DMS53 treated with DMSO at 0.1 percent for 48 hours (cell line): ENCODE measurements at regions not wholly inside any gene's neighbourhood (a gene's known extent, or its start where the extent isn't known, plus 50 kb on each side); places are given as distances from the start of the nearest gene placed in this dataset.

Experiments
- DNase-seq: peaks from one replicate; lab custom pipeline; 2025; ENCODE audit not compliant: unreplicated experiment; lab: John Stamatoyannopoulos, UW

DNA sequence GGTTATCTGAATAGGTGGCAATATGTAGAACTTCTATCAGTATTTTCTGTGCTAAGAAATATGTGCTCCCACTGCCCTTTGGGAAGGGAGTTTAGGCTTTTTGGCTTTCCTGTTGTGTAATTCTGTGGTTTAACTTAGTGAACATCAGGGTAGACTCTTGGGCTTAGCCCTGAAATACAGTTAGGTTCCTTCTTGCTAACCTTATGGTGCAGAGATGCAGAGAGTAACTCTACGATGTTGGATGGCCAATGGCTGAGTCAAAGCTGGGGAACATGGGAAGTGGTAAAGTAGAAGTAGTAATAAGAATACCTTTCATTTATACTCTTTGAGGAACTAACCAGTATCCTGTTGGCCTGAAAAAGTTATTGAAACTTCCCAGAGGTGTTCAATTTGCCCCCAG, 80.8 kb upstream of the IL12A start:
- DNase-seq = no peak

DNA sequence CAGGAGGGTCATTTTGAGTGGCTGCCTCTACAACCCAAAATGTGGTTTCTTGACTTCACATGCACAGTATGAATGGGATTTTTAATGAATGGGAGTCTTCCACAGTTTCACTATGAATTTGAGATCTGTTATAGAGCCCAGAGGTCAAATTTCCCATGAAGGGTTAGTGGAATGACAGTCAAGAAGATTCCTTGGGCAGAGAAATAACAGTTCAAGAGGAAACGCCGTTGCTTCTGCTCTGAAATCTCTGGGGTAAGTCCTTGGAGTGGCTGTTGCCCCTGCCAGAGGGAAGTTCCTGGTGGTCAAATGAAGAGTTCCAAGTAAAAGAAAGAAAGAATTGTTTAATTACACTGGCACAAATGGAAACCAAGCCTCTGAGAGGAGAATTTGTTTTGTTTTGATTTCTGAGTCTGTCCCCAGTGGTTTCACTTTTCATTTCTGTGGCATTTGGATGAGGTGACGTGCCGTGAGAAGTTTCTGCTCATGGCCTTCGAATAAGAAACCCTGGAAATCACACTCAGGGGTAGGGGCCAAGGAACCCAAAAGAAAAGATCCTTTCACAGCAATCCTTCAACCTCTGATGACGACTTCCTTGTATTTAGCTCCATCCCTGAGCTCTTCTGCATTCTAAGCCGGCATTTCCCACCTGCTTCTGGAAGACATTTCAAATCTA, 77.5 kb upstream of the IL12A start:
- DNase-seq = no peak

DNA sequence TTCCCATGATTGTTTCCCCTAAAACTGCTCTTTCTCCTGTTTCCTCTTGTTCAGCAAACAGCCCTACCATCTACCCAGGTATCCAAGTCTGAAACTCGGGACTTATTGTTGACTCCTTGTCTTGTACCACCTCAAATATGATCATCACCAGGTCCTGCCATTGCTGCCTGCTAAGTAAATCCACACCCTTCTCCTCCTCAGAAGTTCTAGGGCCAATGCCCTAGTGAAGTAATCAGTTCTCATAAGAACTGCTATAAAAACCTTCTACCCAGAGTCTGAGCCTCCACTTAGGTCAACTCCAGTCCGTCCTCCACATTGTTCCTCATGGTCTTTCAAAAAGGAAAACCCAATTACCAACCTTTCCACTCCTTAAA, 77.0 kb upstream of the IL12A start:
- DNase-seq = no peak

GRCh38 chr3:159913712-159914414, 74.8 kb upstream of the IL12A start:
- DNase-seq = no peak

- no peak for DNase-seq
Observed at GRCh38 chr3:159914426-159914825, 74.2 kb upstream of the IL12A start.

DNA sequence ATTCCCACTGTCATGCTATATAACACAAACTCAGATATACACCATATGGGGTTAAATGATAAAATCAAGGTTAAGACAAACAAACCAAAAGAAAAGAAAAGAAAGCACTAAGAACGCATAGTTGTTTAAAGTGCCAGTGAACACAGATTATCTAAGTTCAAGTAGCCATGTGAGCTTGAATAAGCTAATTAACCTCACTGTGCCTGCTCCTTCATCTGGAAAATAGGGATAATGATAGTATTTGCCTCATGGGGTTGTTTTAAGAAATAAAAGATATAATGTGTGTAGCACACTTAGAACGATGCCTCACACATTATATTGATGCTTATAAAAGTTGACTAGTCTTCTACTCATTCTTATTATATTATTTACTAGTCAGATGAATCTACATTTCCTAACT, 72.6 kb upstream of the IL12A start:
- DNase-seq = no peak

DNA sequence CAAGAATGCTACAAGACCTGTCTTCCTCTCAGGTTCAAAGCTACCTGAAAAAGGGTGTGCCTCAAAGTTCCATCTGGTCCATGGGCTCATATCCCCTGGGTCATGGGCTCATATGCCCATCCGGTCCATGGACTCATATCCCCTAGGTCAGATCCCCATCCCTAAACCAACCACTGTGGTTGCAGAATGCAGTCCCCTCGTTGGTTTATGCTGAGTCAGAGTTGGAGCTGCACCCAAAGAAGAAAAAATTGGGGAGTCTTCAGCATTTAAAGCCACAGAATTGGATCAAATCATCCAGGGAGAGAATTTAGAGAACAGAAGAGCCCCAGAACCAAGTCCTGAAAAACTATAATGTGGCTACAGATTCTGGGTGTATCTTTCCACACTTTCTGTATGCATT, 71.5 kb upstream of the IL12A start:
- DNase-seq = no peak

GRCh38 chr3:159919873-159920272, 68.8 kb upstream of the IL12A start:
- no peak for DNase-seq

DNA sequence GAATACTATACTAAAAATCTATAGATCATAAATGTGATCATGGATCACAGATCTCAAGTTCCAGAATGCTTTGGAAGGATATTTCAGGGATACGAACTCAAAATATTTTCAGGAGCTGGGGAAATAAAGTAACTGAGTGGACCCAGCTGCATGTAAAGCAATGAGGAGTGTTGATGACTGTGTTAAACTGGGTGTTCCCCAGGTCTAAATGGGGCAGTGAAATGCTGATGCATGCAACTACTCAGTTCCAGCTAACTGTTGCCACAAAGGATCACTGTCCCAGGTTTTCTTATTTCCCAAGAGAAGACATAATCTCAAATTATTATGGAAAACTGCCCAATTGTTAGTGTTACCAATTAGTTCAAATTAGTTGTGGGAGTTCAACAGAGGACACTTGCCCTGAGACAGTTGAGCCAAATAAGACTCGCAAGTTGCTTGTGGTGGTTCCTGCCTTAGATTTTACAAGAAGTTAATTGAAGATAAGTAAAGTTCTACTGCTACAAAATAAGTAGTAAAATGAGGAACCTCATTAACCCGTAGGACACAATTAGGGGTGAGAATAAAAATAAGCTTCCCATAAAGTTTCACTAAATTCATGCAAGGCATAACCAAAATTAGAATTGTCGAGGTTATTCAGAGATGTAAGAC, 66.3 kb upstream of the IL12A start:
- DNase-seq = no peak

GRCh38 chr3:159922861-159923312, 65.7 kb upstream of the IL12A start:
- DNase-seq = no peak

GRCh38 chr3:159923336-159923735, 65.3 kb upstream of the IL12A start:
- no peak for DNase-seq

GRCh38 chr3:159923956-159924355, 64.7 kb upstream of the IL12A start:
- DNase-seq = no peak

GRCh38 chr3:159924411-159924810, 64.2 kb upstream of the IL12A start:
- DNase-seq = no peak

- DNase-seq = no peak
Observed at GRCh38 chr3:159925248-159925647, 63.4 kb upstream of the IL12A start.

DNA sequence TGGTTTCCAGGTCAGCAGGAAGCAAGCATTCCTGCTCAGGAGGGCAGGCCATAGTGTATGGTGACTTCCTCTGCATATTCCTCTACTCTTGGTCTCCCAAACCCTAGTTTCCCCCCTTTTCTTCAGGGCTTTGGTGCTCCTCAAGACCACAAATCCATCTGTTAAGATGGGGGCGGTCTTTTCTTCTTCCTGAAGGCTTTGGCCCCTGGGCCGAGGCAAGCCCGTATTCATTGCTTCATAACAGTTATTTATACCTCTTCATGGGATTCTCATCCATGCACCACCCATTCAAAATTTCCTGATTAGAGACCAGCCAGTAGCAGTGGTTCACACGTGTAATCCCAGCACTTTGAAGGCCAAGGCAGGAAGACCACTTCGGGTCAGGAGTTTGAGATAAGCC, 62.1 kb upstream of the IL12A start:
- DNase-seq = no peak

- DNase-seq = no peak
Observed at GRCh38 chr3:159928071-159928491, 60.6 kb upstream of the IL12A start.

DNA sequence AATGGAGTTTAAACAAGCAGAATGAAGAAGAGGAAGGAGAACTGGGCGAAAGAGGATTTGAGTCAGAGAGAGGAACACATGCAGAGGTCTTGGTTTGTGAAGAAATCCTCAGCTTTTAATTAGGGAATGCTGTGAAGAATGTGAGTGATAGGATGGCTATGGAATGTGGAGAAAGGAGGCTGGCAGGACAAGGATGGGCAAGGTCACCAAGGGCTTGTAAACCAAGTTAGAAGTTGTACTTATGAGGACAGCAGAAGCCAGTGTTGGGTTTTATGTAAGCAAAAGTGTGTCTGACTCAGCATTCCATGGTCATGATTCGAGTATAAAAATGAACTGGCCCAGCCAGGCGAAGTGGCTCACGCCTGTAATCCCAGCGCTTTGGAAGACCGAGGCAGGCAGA, 60.0 kb upstream of the IL12A start:
- DNase-seq = no peak

- DNase-seq = no peak
Observed at GRCh38 chr3:159929171-159930141, 59.2 kb upstream of the IL12A start.

- no peak for DNase-seq
Observed at GRCh38 chr3:159934216-159934615, 54.4 kb upstream of the IL12A start.

DNA sequence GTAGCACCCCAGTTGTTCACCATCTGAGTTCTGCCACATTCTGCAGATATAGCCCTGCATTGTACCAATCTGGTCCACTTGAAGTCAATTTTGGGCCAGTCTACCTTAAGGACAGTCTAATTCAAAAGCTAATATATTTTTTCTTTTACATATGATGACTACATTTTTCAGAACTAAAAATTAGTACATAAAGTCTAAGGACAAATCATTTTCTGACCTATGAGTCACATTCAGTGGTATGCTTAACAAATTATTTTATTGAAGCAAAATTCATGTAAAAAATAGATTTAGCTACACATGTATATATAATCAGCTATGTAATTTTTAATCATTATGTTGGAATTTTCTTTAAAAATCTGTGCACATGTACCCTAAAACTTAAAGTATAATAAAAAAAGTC, 52.1 kb upstream of the IL12A start:
- no peak for DNase-seq

DNA sequence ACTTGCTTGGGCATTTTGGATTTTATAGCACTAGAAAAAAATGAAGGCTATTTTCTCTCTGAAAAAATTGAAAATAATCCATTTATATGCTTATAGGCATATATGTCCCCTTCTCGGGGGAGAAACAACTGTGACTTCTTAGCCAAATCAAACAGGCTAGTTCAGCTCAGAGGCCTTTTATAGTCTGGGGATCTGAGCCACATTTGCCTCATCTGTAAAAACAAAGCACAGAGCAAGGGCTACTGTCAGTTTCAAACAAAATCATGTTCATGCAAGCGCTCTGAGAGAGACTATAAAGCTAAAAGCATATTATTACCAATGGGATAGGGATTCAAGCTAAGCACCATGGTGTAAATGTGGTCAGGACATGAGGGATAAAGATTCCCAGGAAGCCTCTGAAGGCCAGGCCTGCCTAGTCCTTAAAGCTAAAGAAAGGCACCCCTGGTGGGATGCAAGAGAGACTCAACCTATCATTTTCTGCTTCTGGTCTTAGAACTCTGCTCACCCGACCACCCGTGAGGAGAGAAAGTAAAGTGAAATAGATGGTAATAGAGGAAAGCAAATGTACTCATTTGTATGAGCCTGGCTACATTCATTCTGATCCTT, 51.0 kb upstream of the IL12A start:
- no peak for DNase-seq
